Endothelial cell (in vitro differentiated cells): ENCODE measurements at regions not wholly inside any gene's neighbourhood (a gene's known extent, or its start where the extent isn't known, plus 50 kb on each side); places are given as distances from the start of the nearest gene placed in this dataset.
A peak's percentile ranks its signal among the peaks of the same experiment; 100 is the strongest.
"Not testable (repeated sequence)": the region's sequence is repeated elsewhere in the genome, so short reads cannot be mapped to it uniquely, and the experiment has no call there.

Experiments
- DNase-seq: peaks from one replicate; pipeline ENCODE4 v3.0.0; 2021; ENCODE audit warnings: low spot score
- H3K27ac Mint-ChIP-seq: one replicate; pipeline ENCODE4 v1.8.0; 2021; ENCODE audit warnings: mixed read lengths, inconsistent platforms; ENCODE audit not compliant: unreplicated experiment
- H3K27me3 Mint-ChIP-seq: one replicate; pipeline ENCODE4 v1.8.0; 2021; ENCODE audit warnings: mild to moderate bottlenecking, moderate library complexity, mixed read lengths, inconsistent platforms; ENCODE audit not compliant: unreplicated experiment
- H3K36me3 Mint-ChIP-seq: one replicate; pipeline ENCODE4 v1.8.0; 2021; ENCODE audit warnings: mild to moderate bottlenecking, low read depth, mixed read lengths, inconsistent platforms; ENCODE audit not compliant: unreplicated experiment
- H3K4me1 Mint-ChIP-seq: one replicate; pipeline ENCODE4 v1.8.0; 2021; ENCODE audit warnings: mild to moderate bottlenecking, mixed read lengths, inconsistent platforms; ENCODE audit not compliant: unreplicated experiment
- H3K4me3 Mint-ChIP-seq: one replicate; pipeline ENCODE4 v1.8.0; 2021; ENCODE audit warnings: mild to moderate bottlenecking, mixed read lengths, inconsistent platforms; ENCODE audit not compliant: unreplicated experiment
- H3K9me3 Mint-ChIP-seq: one replicate; pipeline ENCODE4 v1.8.0; 2021; ENCODE audit warnings: mixed read lengths, inconsistent platforms; ENCODE audit not compliant: unreplicated experiment
- CTCF ChIP-seq: fragments of 200-600 bp; sonication (generic); IDR thresholded peaks from one replicate; pipeline ENCODE4 v1.5.0; 2021; ENCODE audit warnings: antibody characterized with exemption; ENCODE audit not compliant: unreplicated experiment

- Mint-ChIP-seq H3K4me3 (no peak overlapping the region), H3K4me1 (peaks cover 58% of the 10 kb centered on the region), H3K27me3 (peaks cover 7% of the 10 kb centered on the region), H3K9me3 (no peaks in the 10 kb centered on the region), H3K27ac (no peak overlapping the region), H3K36me3 (no peaks in the 10 kb centered on the region)
- DNase-seq = no peak
- no peak for TF ChIP-seq CTCF
These were observed 53.4 kb downstream of the HES1 start for GRCh38 chr3:194189243-194189791.

GRCh38 chr3:194191850-194192249 is 55.9 kb downstream of the HES1 start:
- not testable (repeated sequence) for H3K9me3 Mint-ChIP-seq, H3K36me3 Mint-ChIP-seq, H3K4me3 Mint-ChIP-seq, DNase-seq
- Mint-ChIP-seq H3K4me1 (peaks cover 60% of the 10 kb centered on the region), H3K27ac (peak overlapping the region; percentile 92), H3K27me3 (peaks cover 11% of the 10 kb centered on the region)

- Mint-ChIP-seq H3K27me3 (peaks cover 9% of the 10 kb centered on the region), H3K36me3 (no peaks in the 10 kb centered on the region), H3K27ac (peak overlapping the region; percentile 74), H3K4me1 (peaks cover 55% of the 10 kb centered on the region), H3K4me3 (peak overlapping the region; percentile 7), H3K9me3 (no peaks in the 10 kb centered on the region)
- no peak for TF ChIP-seq CTCF
- no peak for DNase-seq
These were observed 58.3 kb downstream of the HES1 start for GRCh38 chr3:194194051-194194756.

GRCh38 chr3:194194757-194195085 is 58.8 kb downstream of the HES1 start:
- no peak for DNase-seq
- Mint-ChIP-seq H3K9me3 (no peaks in the 10 kb centered on the region), H3K27ac (peak overlapping the region; percentile 74), H3K27me3 (peaks cover 10% of the 10 kb centered on the region), H3K4me3 (peak overlapping the region; percentile 7), H3K36me3 (no peaks in the 10 kb centered on the region), H3K4me1 (peaks cover 56% of the 10 kb centered on the region)
- TF ChIP-seq CTCF = no peak

GRCh38 chr3:194195611-194196010 is 59.7 kb downstream of the HES1 start:
- H3K27me3 Mint-ChIP-seq = peaks cover 12% of the 10 kb centered on the region
- no peak for TF ChIP-seq CTCF

More at GRCh38 chr3:194195611-194196010, 59.7 kb downstream of the HES1 start:
- no peaks in the 10 kb centered on the region for H3K9me3 Mint-ChIP-seq
- H3K36me3 Mint-ChIP-seq = no peaks in the 10 kb centered on the region
- no peak for DNase-seq
- H3K4me1 Mint-ChIP-seq = peaks cover 58% of the 10 kb centered on the region
- H3K4me3 Mint-ChIP-seq = peak overlapping the region; percentile 0
- peak overlapping the region; percentile 4 for H3K27ac Mint-ChIP-seq
